Fibroblast of lung (primary cell): ENCODE measurements at regions not wholly inside any gene's neighbourhood (a gene's known extent, or its start where the extent isn't known, plus 50 kb on each side); places are given as distances from the start of the nearest gene placed in this dataset.

Experiments
- DNase-seq, 2 donors: peaks; one replicate each; pipeline versions ENCODE4 v3.0.0 to v3.0.0-alpha.2; 2010; ENCODE audit warnings: low read depth in 2 of 2
- H2AFZ ChIP-seq: 2 replicates; pipeline ENCODE4 v1.5.1; 2012; ENCODE audit warnings: low read length, control low read depth, inconsistent platforms
- H3K27ac ChIP-seq: 2 replicates; pipeline ENCODE4 v1.5.1; 2011; ENCODE audit warnings: low read length, control low read depth; ENCODE audit not compliant: insufficient read depth
- H3K27me3 ChIP-seq: 2 replicates; pipeline ENCODE4 v1.5.1; 2011; ENCODE audit warnings: mild to moderate bottlenecking, low read length; ENCODE audit not compliant: control insufficient read depth, insufficient read depth
- H3K36me3 ChIP-seq: 2 replicates; pipeline ENCODE4 v1.5.1; 2011; ENCODE audit warnings: low read length; ENCODE audit not compliant: control insufficient read depth, insufficient read depth
- H3K4me1 ChIP-seq: 2 replicates; pipeline ENCODE4 v1.5.1; 2011; ENCODE audit warnings: low read length; ENCODE audit not compliant: control insufficient read depth, insufficient read depth; ENCODE audit errors: extremely low read depth
- H3K4me2 ChIP-seq: 2 replicates; pipeline ENCODE4 v1.5.1; 2011; ENCODE audit warnings: low read length, control low read depth; ENCODE audit not compliant: insufficient read depth; ENCODE audit errors: extremely low read depth
- H3K4me3 ChIP-seq, 4 experiments: fragments of 200-600 bp in 1 of 4; sonication (generic) in 1 of 4; replicated peaks in 1 of 4; 2 replicates each; pipeline ENCODE4 v1.5.1; 2011 to 2016; ENCODE audit warnings: low read length in 4 of 4, low read depth in 3 of 4, mild to moderate bottlenecking in 3 of 4, control low read depth in 2 of 4, inconsistent platforms in 1 of 4, mixed read lengths in 1 of 4; ENCODE audit not compliant: insufficient read depth in 1 of 4; ENCODE audit errors: control extremely low read depth in 1 of 4
- H3K79me2 ChIP-seq: 2 replicates; pipeline ENCODE4 v1.5.1; 2012; ENCODE audit warnings: mild to moderate bottlenecking, low read length, inconsistent platforms; ENCODE audit not compliant: control insufficient read depth, insufficient read depth
- H3K9ac ChIP-seq: 2 replicates; pipeline ENCODE4 v1.5.1; 2011; ENCODE audit warnings: mild to moderate bottlenecking, low read length, control low read depth; ENCODE audit not compliant: insufficient read depth
- H3K9me3 ChIP-seq: 2 replicates; pipeline ENCODE4 v1.5.1; 2012; ENCODE audit warnings: low read depth, low read length; ENCODE audit not compliant: control insufficient read depth, insufficient read depth
- H4K20me1 ChIP-seq: 2 replicates; pipeline ENCODE4 v1.5.1; 2011; ENCODE audit warnings: low read length; ENCODE audit not compliant: control insufficient read depth, insufficient read depth; ENCODE audit errors: extremely low read depth
- EZH2 ChIP-seq: IDR thresholded peaks from 2 replicates; pipeline ENCODE4 v1.5.1; 2012; ENCODE audit warnings: low read length, control low read depth, mild to moderate bottlenecking; ENCODE audit errors: missing control alignments
- TF ChIP-seq, protein P1 (sequence below), 2 donors: IDR thresholded peaks in 1 of 2; conservative IDR thresholded peaks in 1 of 2; 1 replicate in 1 of 2; 2 replicates in 1 of 2; pipeline ENCODE4 v1.5.1; 2011 to 2012; ENCODE audit warnings: low read length in 2 of 2, control low read depth in 1 of 2, inconsistent platforms in 1 of 2, low read depth in 1 of 2, mild to moderate bottlenecking in 1 of 2

DNA sequence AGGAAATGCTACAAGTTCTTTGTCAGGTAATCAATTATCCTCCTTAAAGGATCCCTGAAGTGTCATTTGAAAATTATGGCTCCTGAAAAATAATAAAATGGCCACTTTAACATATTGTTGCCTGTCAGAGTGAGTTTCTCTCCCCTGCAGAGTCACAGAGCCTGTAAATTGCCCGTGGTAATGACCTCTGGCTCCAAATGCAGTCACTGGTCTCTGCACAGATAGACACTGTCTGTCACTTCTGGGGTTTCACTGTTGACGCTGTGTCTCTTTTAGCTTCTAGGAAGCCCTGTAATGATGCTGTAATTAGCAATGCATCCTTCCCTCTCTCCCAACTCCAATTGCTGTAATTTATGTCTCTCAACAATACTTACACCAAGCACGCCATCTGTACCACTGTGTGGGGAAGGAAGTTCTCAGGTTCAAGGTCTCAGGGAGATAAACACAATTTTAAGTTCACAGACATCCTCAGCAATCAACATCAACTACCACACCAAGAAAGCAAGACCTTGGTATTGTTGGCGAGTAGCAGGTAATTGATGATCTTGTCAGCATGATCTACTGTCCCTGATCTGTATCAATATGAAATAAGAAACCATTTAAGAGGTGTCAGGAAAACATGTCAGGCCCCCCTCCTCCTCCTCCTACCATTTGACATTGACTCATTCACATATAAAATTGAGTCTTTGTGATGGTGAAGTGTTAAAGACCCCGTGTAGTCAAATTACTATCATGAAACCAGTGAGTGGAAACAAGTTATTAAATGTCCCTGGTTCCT, 91.2 kb upstream of the SULF2 start:
- Histone ChIP-seq H3K9ac (no peak overlapping the region), H3K36me3 (no peaks in the 10 kb centered on the region), H3K4me3 (no peak overlapping the region), H3K27ac (no peak overlapping the region), H3K27me3 (no peaks in the 10 kb centered on the region), H2AFZ (no peak overlapping the region), H4K20me1 (no peaks in the 10 kb centered on the region), H3K9me3 (no peaks in the 10 kb centered on the region), H3K4me2 (no peak overlapping the region), H3K4me1 (no peaks in the 10 kb centered on the region), H3K79me2 (no peaks in the 10 kb centered on the region)
- no peak for TF ChIP-seq EZH2
- TF ChIP-seq, protein P1, sequence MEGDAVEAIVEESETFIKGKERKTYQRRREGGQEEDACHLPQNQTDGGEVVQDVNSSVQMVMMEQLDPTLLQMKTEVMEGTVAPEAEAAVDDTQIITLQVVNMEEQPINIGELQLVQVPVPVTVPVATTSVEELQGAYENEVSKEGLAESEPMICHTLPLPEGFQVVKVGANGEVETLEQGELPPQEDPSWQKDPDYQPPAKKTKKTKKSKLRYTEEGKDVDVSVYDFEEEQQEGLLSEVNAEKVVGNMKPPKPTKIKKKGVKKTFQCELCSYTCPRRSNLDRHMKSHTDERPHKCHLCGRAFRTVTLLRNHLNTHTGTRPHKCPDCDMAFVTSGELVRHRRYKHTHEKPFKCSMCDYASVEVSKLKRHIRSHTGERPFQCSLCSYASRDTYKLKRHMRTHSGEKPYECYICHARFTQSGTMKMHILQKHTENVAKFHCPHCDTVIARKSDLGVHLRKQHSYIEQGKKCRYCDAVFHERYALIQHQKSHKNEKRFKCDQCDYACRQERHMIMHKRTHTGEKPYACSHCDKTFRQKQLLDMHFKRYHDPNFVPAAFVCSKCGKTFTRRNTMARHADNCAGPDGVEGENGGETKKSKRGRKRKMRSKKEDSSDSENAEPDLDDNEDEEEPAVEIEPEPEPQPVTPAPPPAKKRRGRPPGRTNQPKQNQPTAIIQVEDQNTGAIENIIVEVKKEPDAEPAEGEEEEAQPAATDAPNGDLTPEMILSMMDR (conservative IDR thresholded peaks at IDR 0.05 in 1 of 2, IDR thresholded peaks at IDR 0.05 in 1 of 2; ENCODE audit: low read depth in 1 of 2, low read length in 2 of 2): no peak
- DNase-seq: no peak

DNA sequence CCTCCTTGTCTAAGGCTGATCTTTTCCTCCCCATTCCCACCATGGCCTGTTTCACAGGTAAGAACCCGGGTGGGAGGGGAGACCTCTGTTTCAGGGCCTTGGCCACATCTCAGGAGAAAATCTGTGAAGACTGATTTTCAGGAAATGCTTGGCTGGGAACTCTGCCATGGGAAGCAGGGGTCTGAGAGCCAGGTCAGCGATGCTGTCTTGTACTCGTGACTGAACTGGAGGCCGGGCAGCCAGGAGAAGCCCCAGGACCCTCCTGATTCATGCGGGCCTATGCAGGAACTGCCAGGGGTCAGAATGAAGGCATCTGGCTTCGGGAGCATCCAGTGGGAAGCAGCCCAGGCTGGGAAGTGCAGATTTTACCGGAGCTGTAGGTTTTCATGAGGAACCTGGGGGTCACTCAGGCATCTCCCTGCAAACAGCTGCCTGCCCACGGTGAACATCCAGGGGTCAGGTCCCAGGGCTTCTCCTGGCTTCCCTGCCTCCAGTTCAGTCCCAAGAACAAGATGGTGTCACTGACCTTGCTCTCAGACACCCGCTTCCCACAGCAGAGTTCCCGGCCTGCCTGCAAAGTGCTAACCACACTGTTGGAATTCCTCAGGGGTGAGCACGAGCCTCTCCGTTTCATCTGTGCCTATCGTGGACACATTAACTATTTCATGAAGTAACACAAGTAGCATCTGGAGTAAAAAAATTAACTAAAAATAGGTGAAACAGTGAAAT, 90.2 kb upstream of the SULF2 start:
- H3K4me3 ChIP-seq: no peak overlapping the region
- no peaks in the 10 kb centered on the region for H4K20me1 ChIP-seq
- no peaks in the 10 kb centered on the region for H3K36me3 ChIP-seq
- no peaks in the 10 kb centered on the region for H3K27me3 ChIP-seq
- H3K27ac ChIP-seq: no peak overlapping the region
- no peak overlapping the region for H3K9ac ChIP-seq
- H3K79me2 ChIP-seq: no peaks in the 10 kb centered on the region
- H3K4me1 ChIP-seq: no peaks in the 10 kb centered on the region
- no peak overlapping the region for H3K4me2 ChIP-seq
- DNase-seq: peak in 1 of 2 donors; percentile 81
- no peak overlapping the region for H2AFZ ChIP-seq
- H3K9me3 ChIP-seq: no peaks in the 10 kb centered on the region
- TF ChIP-seq, protein P1 (conservative IDR thresholded peaks at IDR 0.05 in 1 of 2, IDR thresholded peaks at IDR 0.05 in 1 of 2; ENCODE audit: low read depth in 1 of 2, low read length in 2 of 2): no peak
- TF ChIP-seq EZH2: no peak

DNA sequence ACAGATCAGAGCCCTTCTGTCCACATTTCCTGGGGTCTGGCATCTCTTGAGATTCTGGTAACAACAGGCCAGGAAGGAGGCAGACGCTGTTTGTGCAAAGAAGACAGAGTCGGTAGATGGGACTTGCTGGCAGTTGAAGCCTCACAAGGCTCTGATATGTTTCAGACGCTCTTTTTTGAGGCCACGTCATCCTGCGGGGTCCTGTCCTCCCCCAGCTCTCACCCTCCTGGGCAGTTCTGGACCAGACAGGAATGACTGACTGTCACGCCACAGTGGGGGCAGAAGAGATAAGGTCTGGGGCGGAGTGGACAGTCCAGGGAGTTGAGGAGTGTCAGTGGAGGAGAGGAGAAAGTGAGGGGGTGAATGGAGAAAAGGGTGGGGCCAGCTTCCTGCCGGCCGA, 87.1 kb upstream of the SULF2 start:
- Histone ChIP-seq H3K4me3 (no peak overlapping the region), H3K4me1 (no peaks in the 10 kb centered on the region), H3K4me2 (no peak overlapping the region), H3K9me3 (no peaks in the 10 kb centered on the region), H3K27me3 (no peaks in the 10 kb centered on the region), H4K20me1 (no peaks in the 10 kb centered on the region), H2AFZ (no peak overlapping the region), H3K9ac (no peak overlapping the region), H3K27ac (no peak overlapping the region), H3K36me3 (no peaks in the 10 kb centered on the region), H3K79me2 (no peaks in the 10 kb centered on the region)
- peak in 1 of 2 donors; percentile 85 for DNase-seq
- TF ChIP-seq, protein P1 (conservative IDR thresholded peaks at IDR 0.05 in 1 of 2, IDR thresholded peaks at IDR 0.05 in 1 of 2; ENCODE audit: low read depth in 1 of 2, low read length in 2 of 2): no peak
- TF ChIP-seq EZH2: no peak
